SK-N-MC (cell line): ENCODE measurements at regions not wholly inside any gene's neighbourhood (a gene's known extent, or its start where the extent isn't known, plus 50 kb on each side); places are given as distances from the start of the nearest gene placed in this dataset.

ENCODE experiments used
- DNase-seq: peaks from one replicate; pipeline ENCODE4 v3.0.0-alpha.2; 2011; ENCODE audit warnings: low read depth, low spot score
- H3K27ac ChIP-seq: fragments of 200-600 bp; sonication (generic); 2 replicates; pipeline ENCODE4 v1.5.1; 2016; ENCODE audit warnings: mixed run types
- H3K36me3 ChIP-seq: fragments of 200-600 bp; sonication (generic); 2 replicates; pipeline ENCODE4 v1.6.1; 2017; ENCODE audit warnings: antibody characterized with exemption, low read length, mixed read lengths; ENCODE audit not compliant: insufficient read depth
- H3K4me3 ChIP-seq: fragments of 200-600 bp; sonication (generic); 2 replicates; pipeline ENCODE4 v1.5.1; 2016
- H3K9ac ChIP-seq: fragments of 200-600 bp; sonication (generic); 2 replicates; pipeline ENCODE4 v1.8.0; 2017; ENCODE audit warnings: mixed run types, mixed read lengths; ENCODE audit not compliant: insufficient read length
- H3K9me3 ChIP-seq: fragments of 200-600 bp; sonication (generic); 2 replicates; pipeline ENCODE4 v1.6.1; 2017; ENCODE audit warnings: low read depth, mild to moderate bottlenecking, antibody characterized with exemption, low read length, moderate library complexity, mixed read lengths
- EZH2 ChIP-seq: fragments of 200-600 bp; sonication (generic); IDR thresholded peaks from one replicate; pipeline ENCODE4 v1.6.1; 2017; ENCODE audit warnings: antibody characterized with exemption
- FOXP2 ChIP-seq: optimal IDR thresholded peaks from 2 replicates; pipeline ENCODE3; 2011; ENCODE audit warnings: mild to moderate bottlenecking, moderate library complexity; ENCODE audit not compliant: insufficient read depth; ENCODE audit errors: extremely low read length, control extremely low read depth
- POLR2AphosphoS5 ChIP-seq: IDR thresholded peaks from 2 replicates; pipeline ENCODE4 v1.6.1; 2012; ENCODE audit warnings: mild to moderate bottlenecking, low read depth, low read length, borderline replicate concordance

- TF ChIP-seq FOXP2 (no peak), EZH2 (no peak), POLR2AphosphoS5 (no peak)
Observed at GRCh38 chr4:133390198-133390855, 241.2 kb downstream of the PCDH10 start.

DNA sequence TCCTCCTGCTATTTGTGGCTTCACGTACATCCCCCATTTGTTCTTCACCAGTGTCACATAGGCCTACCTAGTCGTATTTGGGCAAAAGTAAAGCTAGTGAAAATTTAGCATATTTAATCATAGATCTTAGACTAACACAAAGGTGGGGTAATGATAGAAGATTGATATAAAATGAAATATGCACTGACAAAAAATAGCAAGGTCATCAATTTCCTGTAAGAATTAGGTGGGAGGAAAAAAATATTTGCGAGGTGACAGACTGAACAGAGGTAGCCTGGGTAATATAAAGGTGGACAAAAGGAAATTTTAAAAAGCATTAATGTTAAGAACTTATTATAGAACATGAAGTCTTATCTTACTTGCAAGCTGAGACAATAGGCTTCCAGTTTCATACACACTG, 239.9 kb downstream of the PCDH10 start:
- Histone ChIP-seq H3K9ac (no peak overlapping the region), H3K36me3 (no peaks in the 10 kb centered on the region), H3K27ac (no peak overlapping the region), H3K9me3 (no peaks in the 10 kb centered on the region), H3K4me3 (no peak overlapping the region)
- TF ChIP-seq EZH2 (no peak), POLR2AphosphoS5 (no peak), FOXP2 (no peak)
- no peak for DNase-seq

More at GRCh38 chr4:133390198-133390855, 241.2 kb downstream of the PCDH10 start:
- Histone ChIP-seq H3K9me3 (no peaks in the 10 kb centered on the region), H3K27ac (no peak overlapping the region), H3K36me3 (no peaks in the 10 kb centered on the region), H3K9ac (no peak overlapping the region), H3K4me3 (no peak overlapping the region)
- no peak for DNase-seq

DNA sequence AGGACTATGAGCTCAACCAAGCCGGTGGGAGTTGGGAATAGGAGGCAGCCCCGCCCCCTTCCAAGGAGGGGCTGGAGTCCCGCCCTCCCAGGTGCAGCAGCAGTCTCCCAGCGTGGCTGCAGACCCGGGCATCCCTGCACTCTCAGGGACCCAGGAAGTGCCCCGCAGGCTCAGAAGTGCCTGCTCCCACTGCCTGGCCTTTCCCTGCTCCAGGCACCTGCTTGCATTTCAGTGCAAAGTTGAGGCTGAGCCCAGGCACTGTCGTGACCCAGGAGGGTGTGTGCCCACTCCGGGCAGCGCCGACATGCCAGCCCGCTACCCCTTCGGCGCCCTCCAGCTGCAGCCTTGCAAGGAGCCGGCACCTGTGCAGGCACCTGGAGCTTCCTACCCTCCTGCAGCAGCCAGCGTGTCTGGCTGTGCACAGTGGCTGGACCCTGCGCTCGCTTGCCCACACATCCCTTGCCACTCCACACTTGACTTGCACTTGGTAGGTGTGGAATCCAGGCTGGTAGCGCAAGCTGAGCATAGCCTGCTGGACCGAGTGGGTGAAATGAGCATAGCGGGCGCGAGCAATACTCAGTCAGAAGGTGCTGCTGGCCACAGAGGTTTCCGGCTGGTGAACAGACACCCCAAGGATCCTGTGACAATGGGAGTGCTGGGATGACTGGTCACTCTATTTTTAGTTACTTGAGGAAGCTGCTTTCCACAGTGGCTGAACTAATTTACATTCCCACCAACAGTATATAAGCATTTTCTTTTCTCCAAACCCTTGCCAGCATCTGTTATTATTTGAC, 236.3 kb downstream of the PCDH10 start:
- Histone ChIP-seq H3K4me3 (no peak overlapping the region), H3K36me3 (no peaks in the 10 kb centered on the region), H3K27ac (no peak overlapping the region), H3K9me3 (no peaks in the 10 kb centered on the region), H3K9ac (no peak overlapping the region)
- DNase-seq, result no peak
- TF ChIP-seq POLR2AphosphoS5 (no peak), EZH2 (no peak)

GRCh38 chr4:133379681-133380438, 230.8 kb downstream of the PCDH10 start:
- Histone ChIP-seq H3K9me3 (no peaks in the 10 kb centered on the region), H3K27ac (no peak overlapping the region), H3K9ac (no peak overlapping the region), H3K36me3 (no peaks in the 10 kb centered on the region), H3K4me3 (no peak overlapping the region)
- no peak for TF ChIP-seq EZH2
- TF ChIP-seq FOXP2, result no peak
- no peak for TF ChIP-seq POLR2AphosphoS5
- DNase-seq, result no peak

DNA sequence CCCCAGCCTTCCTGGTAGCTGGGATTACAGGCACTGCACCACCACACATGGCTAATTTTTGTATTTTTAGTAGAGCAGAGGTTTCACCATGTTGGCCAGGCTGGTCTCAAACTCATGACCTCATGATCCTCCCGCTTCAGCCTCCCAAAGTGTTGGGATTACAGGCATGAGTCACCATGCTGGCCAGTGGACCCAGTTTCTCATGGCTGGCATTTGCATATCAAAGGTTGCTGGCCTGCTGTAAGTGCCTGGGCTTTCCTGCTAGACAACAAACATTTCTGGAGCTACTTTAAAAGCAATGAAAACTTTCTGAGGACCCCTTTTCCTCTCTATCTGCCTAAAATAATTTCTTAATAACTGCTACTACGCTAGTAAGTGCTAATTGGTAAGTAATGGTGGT, 228.2 kb downstream of the PCDH10 start:
- H3K9ac ChIP-seq, result no peak overlapping the region
- H3K27ac ChIP-seq, result no peak overlapping the region
- no peak overlapping the region for H3K4me3 ChIP-seq
- H3K36me3 ChIP-seq, result no peaks in the 10 kb centered on the region
- no peaks in the 10 kb centered on the region for H3K9me3 ChIP-seq
- TF ChIP-seq FOXP2 (no peak), EZH2 (no peak), POLR2AphosphoS5 (no peak)
- DNase-seq, result no peak

DNA sequence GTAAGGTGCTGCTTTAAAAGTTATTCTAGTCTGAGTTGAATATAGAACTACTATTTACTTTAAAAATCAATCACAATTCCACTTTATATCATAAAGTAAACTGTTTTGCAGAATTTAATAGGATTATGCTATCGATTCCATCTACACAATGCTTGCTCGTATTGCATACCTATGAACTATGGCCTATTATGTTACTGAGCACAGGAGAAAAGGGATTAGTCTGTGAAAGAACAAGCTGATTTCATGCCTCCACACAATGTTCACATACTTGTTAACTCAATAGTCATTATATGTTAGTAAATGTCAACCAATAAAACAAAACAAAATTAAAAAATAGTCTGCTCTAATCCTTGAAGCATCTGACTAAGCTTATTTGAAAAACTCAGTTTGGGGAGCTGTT, 223.6 kb downstream of the PCDH10 start:
- Histone ChIP-seq H3K36me3 (no peaks in the 10 kb centered on the region), H3K27ac (no peak overlapping the region), H3K9ac (no peak overlapping the region), H3K9me3 (no peaks in the 10 kb centered on the region), H3K4me3 (no peak overlapping the region)
- DNase-seq, result no peak
- TF ChIP-seq POLR2AphosphoS5 (no peak), EZH2 (no peak), FOXP2 (no peak)

- no peaks in the 10 kb centered on the region for H3K9me3 ChIP-seq
- TF ChIP-seq POLR2AphosphoS5 (no peak), FOXP2 (no peak)
- H3K9ac ChIP-seq, result no peak overlapping the region
- H3K27ac ChIP-seq, result no peak overlapping the region
- no peak overlapping the region for H3K4me3 ChIP-seq
- no peak for DNase-seq
- no peaks in the 10 kb centered on the region for H3K36me3 ChIP-seq
Observed at GRCh38 chr4:133355633-133356032, 206.5 kb downstream of the PCDH10 start.

GRCh38 chr4:133347409-133347808, 198.3 kb downstream of the PCDH10 start:
- no peak overlapping the region for H3K4me3 ChIP-seq
- no peak for TF ChIP-seq EZH2
- TF ChIP-seq POLR2AphosphoS5, result no peak
- TF ChIP-seq FOXP2, result no peak
- no peak for DNase-seq

DNA sequence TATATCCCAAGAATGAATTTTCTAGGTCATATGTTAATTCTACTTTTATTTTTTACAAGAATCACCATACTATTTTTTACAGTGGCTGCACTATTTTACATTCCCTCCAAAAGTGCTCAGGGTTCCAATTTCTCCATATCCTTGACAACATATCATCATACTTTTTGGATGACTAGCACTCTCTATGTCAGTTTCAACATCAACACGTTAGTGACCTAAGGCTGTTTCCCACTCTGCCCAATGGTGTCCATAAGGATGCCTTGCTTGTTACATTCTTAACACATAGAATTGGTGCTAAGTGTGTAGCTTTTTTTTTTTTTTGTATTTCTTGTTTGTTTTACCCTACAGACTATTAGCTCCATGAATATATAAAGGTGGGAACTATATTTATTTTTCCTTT, 175.4 kb downstream of the PCDH10 start:
- DNase-seq, result no peak
- H3K36me3 ChIP-seq, result no peaks in the 10 kb centered on the region
- H3K9ac ChIP-seq, result no peak overlapping the region
- H3K27ac ChIP-seq, result no peak overlapping the region
- no peaks in the 10 kb centered on the region for H3K9me3 ChIP-seq
- TF ChIP-seq FOXP2, result no peak
- TF ChIP-seq POLR2AphosphoS5, result no peak
- no peak for TF ChIP-seq EZH2
- H3K4me3 ChIP-seq, result no peak overlapping the region

More at GRCh38 chr4:133347409-133347808, 198.3 kb downstream of the PCDH10 start:
- Histone ChIP-seq H3K36me3 (no peaks in the 10 kb centered on the region), H3K9ac (no peak overlapping the region), H3K9me3 (no peaks in the 10 kb centered on the region), H3K27ac (no peak overlapping the region)
